ENCODE measurements at regions not wholly inside any gene's neighbourhood (a gene's known extent, or its start where the extent isn't known, plus 50 kb on each side); places are given as distances from the start of the nearest gene placed in this dataset.

- Histone ChIP-seq H3K36me3 (no peaks in the 10 kb centered on the region), H3K9me3 (no peaks in the 10 kb centered on the region), H3K4me1 (no peaks in the 10 kb centered on the region), H3K27ac (no peak overlapping the region), H3K27me3 (no peaks in the 10 kb centered on the region), H3K4me3 (no peak overlapping the region)
- no peak for TF ChIP-seq POLR2A (IDR thresholded peaks at IDR 0.05)
- no peak for TF ChIP-seq POLR2AphosphoS5 (IDR thresholded peaks at IDR 0.05; ENCODE audit: insufficient read depth in 1 of 2, low read depth in 1 of 2)
- no peak for TF ChIP-seq CTCF (IDR thresholded peaks at IDR 0.05)
- DNase-seq (ENCODE audit: extremely low spot score in 2 of 2) = no peak
- intact Hi-C loops (cut with DNase I) = no loop called here
Measured at GRCh38 chr2:14520385-14520945, 112.1 kb upstream of the LRATD1 start.

- Histone ChIP-seq H3K27ac (no peak overlapping the region), H3K4me3 (no peak overlapping the region), H3K36me3 (no peaks in the 10 kb centered on the region), H3K4me1 (no peaks in the 10 kb centered on the region), H3K9me3 (no peaks in the 10 kb centered on the region), H3K27me3 (no peaks in the 10 kb centered on the region)
- TF ChIP-seq CTCF (IDR thresholded peaks at IDR 0.05) (no peak), POLR2A (IDR thresholded peaks at IDR 0.05) (no peak), POLR2AphosphoS5 (IDR thresholded peaks at IDR 0.05; ENCODE audit: insufficient read depth in 1 of 2, low read depth in 1 of 2) (no peak)
- intact Hi-C loops (cut with DNase I) = no loop called here
- no peak for DNase-seq (ENCODE audit: extremely low spot score in 2 of 2)
Measured at GRCh38 chr2:14524041-14524802, 108.3 kb upstream of the LRATD1 start.

- Histone ChIP-seq H3K4me1 (no peaks in the 10 kb centered on the region), H3K4me3 (no peak overlapping the region), H3K27me3 (no peaks in the 10 kb centered on the region), H3K9me3 (no peaks in the 10 kb centered on the region), H3K27ac (no peak overlapping the region), H3K36me3 (no peaks in the 10 kb centered on the region)
- TF ChIP-seq POLR2AphosphoS5 (IDR thresholded peaks at IDR 0.05; ENCODE audit: insufficient read depth in 1 of 2, low read depth in 1 of 2) (no peak), CTCF (IDR thresholded peaks at IDR 0.05) (no peak), POLR2A (IDR thresholded peaks at IDR 0.05) (no peak)
- intact Hi-C loops (cut with DNase I) = no loop called here
- DNase-seq (ENCODE audit: extremely low spot score in 2 of 2) = no peak
Measured at GRCh38 chr2:14524803-14525080, 107.8 kb upstream of the LRATD1 start.

- TF ChIP-seq CTCF (IDR thresholded peaks at IDR 0.05) (no peak), POLR2A (IDR thresholded peaks at IDR 0.05) (no peak), POLR2AphosphoS5 (IDR thresholded peaks at IDR 0.05; ENCODE audit: insufficient read depth in 1 of 2, low read depth in 1 of 2) (no peak)
- Histone ChIP-seq H3K27me3 (no peaks in the 10 kb centered on the region), H3K4me3 (no peak overlapping the region), H3K4me1 (no peaks in the 10 kb centered on the region), H3K27ac (no peak overlapping the region), H3K36me3 (no peaks in the 10 kb centered on the region), H3K9me3 (no peaks in the 10 kb centered on the region)
- DNase-seq (ENCODE audit: extremely low spot score in 2 of 2) = no peak
- intact Hi-C loops (cut with DNase I) = no loop called here
Measured at GRCh38 chr2:14530506-14530905, 102.0 kb upstream of the LRATD1 start.

- Histone ChIP-seq H3K9me3 (no peaks in the 10 kb centered on the region), H3K27me3 (no peaks in the 10 kb centered on the region), H3K27ac (no peak overlapping the region), H3K4me1 (no peaks in the 10 kb centered on the region), H3K36me3 (no peaks in the 10 kb centered on the region), H3K4me3 (no peak overlapping the region)
- TF ChIP-seq CTCF (IDR thresholded peaks at IDR 0.05) (no peak), POLR2AphosphoS5 (IDR thresholded peaks at IDR 0.05; ENCODE audit: insufficient read depth in 1 of 2, low read depth in 1 of 2) (no peak), POLR2A (IDR thresholded peaks at IDR 0.05) (no peak)
- intact Hi-C loops (cut with DNase I) = no loop called here
- no peak for DNase-seq (ENCODE audit: extremely low spot score in 2 of 2)
Measured at GRCh38 chr2:14533131-14533757, 99.3 kb upstream of the LRATD1 start.

Data from vagina (tissue), 2 donors.